K562 (cell line): ENCODE measurements at regions not wholly inside any gene's neighbourhood (a gene's known extent, or its start where the extent isn't known, plus 50 kb on each side); places are given as distances from the start of the nearest gene placed in this dataset.

Experiments
- ATAC-seq: fragments of 200-7000 bp; cut with Tn5 transposase; 3 replicates; pipeline ENCODE4 v1.9.1; 2020; ENCODE audit warnings: moderate library complexity
- BruUV-seq: library from RNA; stranded (reverse); fragments of 400-500 nt; replicated peaks from 2 replicates; lab custom pipeline; 2021; lab: Mats Ljungman, UMichigan
- CTCF ChIA-PET: fragments of 300-600 bp; formaldehyde crosslinking; extraction: SDS; loops from one replicate; lab custom pipeline; 2021; ENCODE audit warnings: low intra/inter-chr PET ratio; lab: Yijun Ruan, JAX
- POLR2A ChIA-PET: fragments of 300-600, 350-650 bp; sonication (Branson Sonifier 250); formaldehyde crosslinking; extraction: SDS; loops from one replicate; lab custom pipeline; 2021; ENCODE audit warnings: antibody characterized with exemption, inconsistent platforms; lab: Yijun Ruan, JAX
- DNase-seq, 4 experiments: peaks; one replicate each; pipeline versions ENCODE4 v3.0.0 to v3.0.0-alpha.2; 2011 to 2018; ENCODE audit warnings: low spot score in 3 of 4, mixed read lengths in 3 of 4; ENCODE audit errors: extremely low read depth in 1 of 4
- FAIRE-seq: peaks from 2 replicates; lab custom pipeline; 2011; peaks lifted over from hg19 to GRCh38; lab: Jason Lieb, UNC
- H2AFZ ChIP-seq: 2 replicates; pipeline ENCODE4 v1.6.0; 2011; ENCODE audit warnings: low read depth, low read length, control low read depth, inconsistent platforms
- H3K27ac ChIP-seq: fragments of 200-600 bp; 3 replicates; pipeline ENCODE4 v1.8.0; 2011; ENCODE audit warnings: low read depth, mild to moderate bottlenecking, control low read depth, inconsistent platforms, low read length, moderate library complexity, mixed read lengths; ENCODE audit errors: extremely low read depth
- H3K27me3 ChIP-seq, 2 experiments: fragments of 300-600 bp in 1 of 2; 2 replicates in 1 of 2; 3 replicates in 1 of 2; pipeline versions ENCODE4 v1.6.0 to v1.8.0; 2011; ENCODE audit warnings: inconsistent platforms in 2 of 2, low read length in 2 of 2, mild to moderate bottlenecking in 1 of 2, mixed read lengths in 1 of 2, moderate library complexity in 1 of 2; ENCODE audit not compliant: control insufficient read depth in 2 of 2, insufficient read depth in 2 of 2
- H3K36me3 ChIP-seq: fragments of 300-600 bp; 3 replicates; pipeline ENCODE4 v1.8.0; 2011; ENCODE audit warnings: mild to moderate bottlenecking, low read length, inconsistent platforms; ENCODE audit not compliant: control insufficient read depth, insufficient read depth
- H3K4me1 ChIP-seq, 2 experiments: fragments of 200-600 bp in 1 of 2; replicated peaks in 1 of 2; 2 replicates in 1 of 2; 3 replicates in 1 of 2; pipeline versions ENCODE4 v1.5.1 to v1.8.0; 2011; ENCODE audit warnings: inconsistent platforms in 2 of 2, low read length in 2 of 2, mild to moderate bottlenecking in 1 of 2, mixed read lengths in 1 of 2, moderate library complexity in 1 of 2; ENCODE audit not compliant: control insufficient read depth in 2 of 2, insufficient read depth in 2 of 2
- H3K4me2 ChIP-seq: 2 replicates; pipeline ENCODE4 v1.6.1; 2011; ENCODE audit warnings: low read length, control low read depth, inconsistent platforms, mixed read lengths; ENCODE audit not compliant: insufficient read depth
- H3K4me3 ChIP-seq: fragments of 200-600 bp; sonication (generic), shearing (Covaris generic); 2 replicates; pipeline ENCODE4 v1.5.1; 2016; ENCODE audit warnings: control low read depth, inconsistent platforms
- H3K79me2 ChIP-seq: fragments of 200-600 bp; 3 replicates; pipeline ENCODE4 v1.8.0; 2011; ENCODE audit warnings: low read length, inconsistent platforms; ENCODE audit not compliant: control insufficient read depth, insufficient read depth
- H3K9ac ChIP-seq, 2 experiments: 2 replicates each; pipeline versions ENCODE4 v1.6.0 to v1.6.1; 2011; ENCODE audit warnings: low read depth in 2 of 2, low read length in 2 of 2, control low read depth in 1 of 2, inconsistent platforms in 1 of 2, mild to moderate bottlenecking in 1 of 2, mixed read lengths in 1 of 2; ENCODE audit not compliant: insufficient read depth in 1 of 2
- H3K9me1 ChIP-seq: one replicate; pipeline ENCODE4 v1.6.0; 2011; ENCODE audit warnings: inconsistent platforms, mild to moderate bottlenecking, low read length, moderate library complexity; ENCODE audit not compliant: control insufficient read depth, insufficient read depth
- H3K9me3 ChIP-seq: replicated peaks from 2 replicates; pipeline ENCODE4 v1.5.1; 2011; ENCODE audit warnings: low read depth, low read length, inconsistent platforms; ENCODE audit not compliant: control insufficient read depth, insufficient read depth
- H4K20me1 ChIP-seq: replicated peaks from 2 replicates; pipeline ENCODE4 v1.6.1; 2011; ENCODE audit warnings: low read length, inconsistent platforms, mixed read lengths; ENCODE audit not compliant: control insufficient read depth, insufficient read depth
- ARID4B ChIP-seq: sonication (generic); formaldehyde crosslinking; IDR thresholded peaks from 2 replicates; pipeline ENCODE4 v1.8.0; 2022; ENCODE audit warnings: mild to moderate bottlenecking, missing genetic modification reagents
- E2F8 ChIP-seq: fragments of 450-650 bp; IDR thresholded peaks from 2 replicates; pipeline ENCODE4 v1.7.1; 2018; ENCODE audit warnings: mild to moderate bottlenecking, low read depth; ENCODE audit not compliant: partially characterized antibody
- ETS2 ChIP-seq: IDR thresholded peaks from 2 replicates; pipeline ENCODE4 v1.6.1; 2016; ENCODE audit warnings: borderline replicate concordance, missing genetic modification characterization, mild to moderate bottlenecking, moderate library complexity, missing compliant biosample characterization; ENCODE audit not compliant: poor library complexity, severe bottlenecking
- HNRNPL ChIP-seq: fragments of 200-400 bp; formaldehyde crosslinking; IDR thresholded peaks from 2 replicates; pipeline ENCODE4 v1.6.1; 2017; ENCODE audit warnings: low read depth, mild to moderate bottlenecking, low read length
- L3MBTL2 ChIP-seq: fragments of 450-650 bp; IDR thresholded peaks from 2 replicates; pipeline ENCODE4 v1.6.1; 2016; ENCODE audit warnings: mild to moderate bottlenecking, moderate library complexity
- MIER1 ChIP-seq: fragments of 450-650 bp; IDR thresholded peaks from 2 replicates; pipeline ENCODE4 v1.6.1; 2016; ENCODE audit warnings: antibody characterized with exemption, mild to moderate bottlenecking, low read depth
- SIRT6 ChIP-seq: IDR thresholded peaks from one replicate; pipeline ENCODE4 v1.6.1; 2012; ENCODE audit warnings: low read depth, mild to moderate bottlenecking, control low read depth, inconsistent platforms, low read length, moderate library complexity
- TEAD1 ChIP-seq, 2 experiments: fragments of 450-650 bp in 1 of 2; sonication (generic) in 1 of 2; formaldehyde crosslinking; IDR thresholded peaks; 2 replicates each; pipeline versions ENCODE4 v1.4.0 to v1.8.0; 2020 to 2022; ENCODE audit warnings: mild to moderate bottlenecking in 2 of 2, missing genetic modification reagents in 1 of 2
- ZBTB17 ChIP-seq: fragments of 450-650 bp; formaldehyde crosslinking; IDR thresholded peaks from 2 replicates; pipeline ENCODE4 v1.4.0; 2020; ENCODE audit warnings: mild to moderate bottlenecking
- ZFP36 ChIP-seq: fragments of 150-350 bp; IDR thresholded peaks from 2 replicates; pipeline ENCODE4 v1.6.1; 2018; ENCODE audit warnings: low read length, low read depth; ENCODE audit not compliant: partially characterized antibody
- ZNF511 ChIP-seq: sonication (generic); formaldehyde crosslinking; IDR thresholded peaks from 2 replicates; pipeline ENCODE4 v1.8.0; 2022; ENCODE audit warnings: mild to moderate bottlenecking, missing genetic modification reagents
- WGBS: fragments of 100-300 bp; shearing (Covaris generic); methylation state at CpG from one replicate; pipeline ENCODE4 v1.1.6; 2016; ENCODE audit warnings: low coverage, mixed read lengths; ENCODE audit not compliant: insufficient coverage; ENCODE audit errors: missing lambda C conversion rate; 5-methylcytosine and 5-hydroxymethylcytosine counted together
- in situ Hi-C: fragments of 300-500 bp; cut with MboI; formaldehyde crosslinking; loops from 4 replicates; pipeline ENCODE4 v1.15.0; 2018; ENCODE audit warnings: inconsistent platforms, mixed read lengths
- intact Hi-C: fragments of 100-400 bp; cut with micrococcal nuclease; formaldehyde crosslinking; loops from 2 replicates; pipeline ENCODE4 v1.14.2; 2022

GRCh38 chr5:7960142-7960541, 91.2 kb downstream of the MTRR start:
- DNase-seq (no peak), FAIRE-seq (no peak)
- POLR2A ChIA-PET: interaction anchor here (0.6 kb wide), 1 partner anchor 357 kb away, joined by 3 read pairs; no protein-coding TSS in a partner anchor
- no peaks in the 10 kb centered on the region for H3K36me3 ChIP-seq
- H3K79me2 ChIP-seq: no peaks in the 10 kb centered on the region
- BruUV-seq: no TSS peak
- H3K4me2 ChIP-seq: no peak overlapping the region
- TF ChIP-seq SIRT6 (no peak), TEAD1 (CRISPR knock-in tag; IDR thresholded peaks at IDR 0.05) (no peak), ZBTB17 (CRISPR knock-in tag) (no peak), HNRNPL (no peak), ZNF511 (no peak), E2F8 (no peak), ETS2 (no peak), L3MBTL2 (no peak), ZFP36 (no peak), ARID4B (CRISPR knock-in tag) (no peak), MIER1 (no peak)
- TF ChIP-seq, all 486 proteins: peak for 0
- Histone ChIP-seq H3K4me3 (no peak overlapping the region), H3K4me1 (no peaks in the 10 kb centered on the region), H3K9me1 (no peaks in the 10 kb centered on the region), H3K27ac (no peak overlapping the region), H3K27me3 (peaks cover 0 to 9% of the 10 kb centered on the region in 2 experiments; a peak in 1 of 5 replicates), H2AFZ (no peak overlapping the region), H3K9me3 (no peaks in the 10 kb centered on the region), H4K20me1 (no peaks in the 10 kb centered on the region), H3K9ac (no peak overlapping the region)
- no peak for ATAC-seq
- intact Hi-C loops: no loop called here
- 2% methylated on average over 7 of the region's 7 CpGs for WGBS
- in situ Hi-C loops: no loop called here
- CTCF ChIA-PET: no interaction called here
